ES-I3 (cell line): ENCODE measurements at regions not wholly inside any gene's neighbourhood (a gene's known extent, or its start where the extent isn't known, plus 50 kb on each side); places are given as distances from the start of the nearest gene placed in this dataset.

Experiments
- H3K36me3 ChIP-seq: 2 replicates; pipeline ENCODE4 v1.6.1; 2013; ENCODE audit warnings: mild to moderate bottlenecking, low read length, control low read depth, moderate library complexity; ENCODE audit not compliant: insufficient read depth
- H3K4me1 ChIP-seq: 2 replicates; pipeline ENCODE4 v1.6.1; 2013; ENCODE audit warnings: mild to moderate bottlenecking, control low read depth, low read length; ENCODE audit not compliant: insufficient read depth
- H3K9ac ChIP-seq: 2 replicates; pipeline ENCODE4 v1.6.1; 2013; ENCODE audit warnings: low read depth, mild to moderate bottlenecking, low read length, moderate library complexity
- H3K9me3 ChIP-seq: 2 replicates; pipeline ENCODE4 v1.6.1; 2013; ENCODE audit warnings: mild to moderate bottlenecking, low read length, moderate library complexity; ENCODE audit not compliant: control insufficient read depth, insufficient read depth

DNA sequence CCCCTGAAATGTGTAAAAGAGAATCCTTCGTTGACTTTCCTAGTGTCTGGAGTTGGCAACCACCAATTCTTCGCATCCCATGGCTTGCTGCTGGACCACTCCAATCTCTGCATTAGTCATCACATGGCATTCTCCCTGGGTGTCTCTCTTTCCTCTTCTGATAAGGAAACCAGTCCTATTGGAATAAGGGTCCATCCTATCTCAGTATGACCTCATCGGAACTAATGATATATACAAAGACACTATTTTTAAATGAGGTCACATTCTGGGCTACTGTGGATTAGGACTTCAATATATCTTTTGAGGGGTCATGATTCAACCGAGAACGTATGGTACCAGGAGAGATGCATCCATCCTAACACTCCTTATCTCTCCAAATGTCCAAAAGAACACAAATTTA is 259.1 kb upstream of the CPEB2 start:
- H3K9ac ChIP-seq, result no peak overlapping the region
- H3K9me3 ChIP-seq, result no peaks in the 10 kb centered on the region
- H3K36me3 ChIP-seq, result no peaks in the 10 kb centered on the region
- H3K4me1 ChIP-seq, result peaks cover 11% of the 10 kb centered on the region; the same call in 1 of the 2 replicates

DNA sequence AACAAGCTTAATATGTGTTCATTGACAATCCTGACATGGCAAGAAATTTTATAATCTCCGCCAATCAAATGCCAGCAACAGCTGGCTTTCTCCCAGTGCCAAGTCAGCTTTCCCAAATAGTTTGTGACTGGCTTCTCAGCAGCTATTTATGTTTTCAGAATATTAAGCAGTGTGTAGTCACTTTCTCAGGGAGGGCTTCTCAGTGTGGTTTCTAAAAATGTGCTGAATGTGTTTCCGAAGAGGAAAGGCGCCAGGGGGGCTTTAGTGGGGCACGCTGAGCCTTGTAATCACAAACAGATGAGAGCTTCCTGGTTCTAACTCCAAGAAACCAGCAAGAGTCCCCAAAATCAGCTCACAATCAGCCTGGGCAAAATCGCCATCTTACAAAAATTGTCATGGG is 258.7 kb upstream of the CPEB2 start:
- no peaks in the 10 kb centered on the region for H3K9me3 ChIP-seq
- H3K9ac ChIP-seq, result no peak overlapping the region
- no peaks in the 10 kb centered on the region for H3K36me3 ChIP-seq
- H3K4me1 ChIP-seq, result peaks cover 11% of the 10 kb centered on the region; the same call in 1 of the 2 replicates

DNA sequence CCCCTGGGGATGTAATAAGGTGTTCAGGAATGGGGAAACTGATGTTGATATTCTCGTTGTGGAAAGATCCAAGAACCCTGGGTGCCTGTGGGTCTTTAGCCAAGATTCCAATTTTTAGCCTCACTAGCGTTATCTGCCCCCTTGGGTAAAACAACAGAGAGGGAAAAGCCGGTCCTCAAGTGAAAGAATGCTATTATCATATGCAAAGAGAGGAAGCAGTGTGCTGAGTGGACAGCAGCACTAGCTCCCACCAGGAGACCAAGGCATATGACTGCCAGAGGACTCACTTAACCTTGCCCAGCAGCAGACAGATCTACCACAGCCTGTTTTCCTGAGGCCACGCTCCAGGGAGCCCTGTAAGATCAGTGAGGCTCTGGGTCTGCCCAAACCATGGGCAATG is 257.9 kb upstream of the CPEB2 start:
- no peak overlapping the region for H3K9ac ChIP-seq
- no peaks in the 10 kb centered on the region for H3K9me3 ChIP-seq
- no peaks in the 10 kb centered on the region for H3K36me3 ChIP-seq

GRCh38 chr4:14749910-14750309 is 252.4 kb upstream of the CPEB2 start:
- no peak overlapping the region for H3K9ac ChIP-seq
- peaks cover 2% of the 10 kb centered on the region; the same call in 1 of the 2 replicates for H3K9me3 ChIP-seq
- H3K4me1 ChIP-seq, result peaks cover 4% of the 10 kb centered on the region; the same call in 1 of the 2 replicates
- no peaks in the 10 kb centered on the region for H3K36me3 ChIP-seq

More for the DNA sequence above, 257.9 kb upstream of the CPEB2 start:
- peaks cover 11% of the 10 kb centered on the region; the same call in 1 of the 2 replicates for H3K4me1 ChIP-seq

- Histone ChIP-seq H3K9ac (no peak overlapping the region), H3K36me3 (no peaks in the 10 kb centered on the region), H3K4me1 (no peaks in the 10 kb centered on the region), H3K9me3 (peaks cover 2% of the 10 kb centered on the region; the same call in 1 of the 2 replicates)
These were observed 249.8 kb upstream of the CPEB2 start for GRCh38 chr4:14752341-14753046.

DNA sequence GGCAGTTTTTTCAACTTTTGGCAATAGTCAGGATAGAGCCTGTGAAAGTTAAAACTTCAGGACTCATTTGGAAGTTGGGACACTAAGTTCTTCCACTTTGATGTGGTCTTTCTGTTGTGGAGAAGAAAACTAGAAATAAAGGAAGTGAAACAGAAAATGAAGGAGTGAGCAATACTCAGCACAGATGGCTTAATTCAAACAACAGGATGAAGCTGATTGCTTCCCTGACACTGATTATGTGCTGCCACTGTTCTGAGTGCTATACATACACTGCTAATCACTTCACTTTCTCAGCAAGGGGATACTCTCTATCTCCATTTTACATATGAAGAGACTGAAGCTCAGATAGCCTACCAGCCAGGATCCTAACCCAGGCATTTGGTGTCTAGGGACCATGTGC is 235.1 kb upstream of the CPEB2 start:
- no peak overlapping the region for H3K9ac ChIP-seq
- H3K9me3 ChIP-seq, result no peaks in the 10 kb centered on the region
- H3K36me3 ChIP-seq, result no peaks in the 10 kb centered on the region
- no peaks in the 10 kb centered on the region for H3K4me1 ChIP-seq

- H3K36me3 ChIP-seq, result no peaks in the 10 kb centered on the region
- no peak overlapping the region for H3K9ac ChIP-seq
- no peaks in the 10 kb centered on the region for H3K9me3 ChIP-seq
- H3K4me1 ChIP-seq, result no peaks in the 10 kb centered on the region
These were observed 233.8 kb upstream of the CPEB2 start for GRCh38 chr4:14768449-14768848.

GRCh38 chr4:14769993-14770392 is 232.3 kb upstream of the CPEB2 start:
- H3K9me3 ChIP-seq, result no peaks in the 10 kb centered on the region
- H3K4me1 ChIP-seq, result no peaks in the 10 kb centered on the region
- no peak overlapping the region for H3K9ac ChIP-seq
- H3K36me3 ChIP-seq, result no peaks in the 10 kb centered on the region

DNA sequence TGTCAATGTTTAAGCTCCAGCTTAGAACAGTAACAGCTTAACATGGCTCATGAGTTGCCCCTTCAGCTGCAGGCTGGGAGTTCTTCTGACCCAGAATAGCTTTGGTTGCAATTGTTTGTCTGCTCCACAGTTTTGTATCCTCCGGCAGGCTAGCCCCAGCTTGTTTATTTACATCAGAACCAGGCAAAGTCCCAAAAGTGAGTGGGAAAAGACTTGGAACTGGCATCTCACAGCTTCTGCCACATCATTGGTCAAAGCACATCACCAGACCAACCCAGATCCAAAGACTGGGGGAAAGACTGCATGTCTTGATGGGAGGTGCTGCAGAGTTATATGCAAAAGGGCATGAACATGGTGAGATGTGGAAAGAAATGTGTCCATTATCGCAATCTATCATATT is 231.2 kb upstream of the CPEB2 start:
- Histone ChIP-seq H3K4me1 (no peaks in the 10 kb centered on the region), H3K9ac (no peak overlapping the region), H3K9me3 (no peaks in the 10 kb centered on the region), H3K36me3 (no peaks in the 10 kb centered on the region)

- H3K4me1 ChIP-seq, result no peaks in the 10 kb centered on the region
- no peaks in the 10 kb centered on the region for H3K36me3 ChIP-seq
- H3K9me3 ChIP-seq, result no peaks in the 10 kb centered on the region
- no peak overlapping the region for H3K9ac ChIP-seq
These were observed 230.6 kb upstream of the CPEB2 start for GRCh38 chr4:14771504-14772175.

GRCh38 chr4:14772388-14772787 is 229.9 kb upstream of the CPEB2 start:
- Histone ChIP-seq H3K36me3 (no peaks in the 10 kb centered on the region), H3K9ac (no peak overlapping the region), H3K4me1 (no peaks in the 10 kb centered on the region), H3K9me3 (no peaks in the 10 kb centered on the region)

- Histone ChIP-seq H3K9me3 (no peaks in the 10 kb centered on the region), H3K36me3 (no peaks in the 10 kb centered on the region), H3K9ac (no peak overlapping the region), H3K4me1 (no peaks in the 10 kb centered on the region)
These were observed 219.0 kb upstream of the CPEB2 start for GRCh38 chr4:14783011-14783877.

GRCh38 chr4:14787221-14787620 is 215.1 kb upstream of the CPEB2 start:
- no peaks in the 10 kb centered on the region for H3K4me1 ChIP-seq
- H3K36me3 ChIP-seq, result no peaks in the 10 kb centered on the region
- H3K9me3 ChIP-seq, result no peaks in the 10 kb centered on the region
- no peak overlapping the region for H3K9ac ChIP-seq

- Histone ChIP-seq H3K9me3 (no peaks in the 10 kb centered on the region), H3K4me1 (no peaks in the 10 kb centered on the region), H3K36me3 (no peaks in the 10 kb centered on the region), H3K9ac (no peak overlapping the region)
These were observed 214.4 kb upstream of the CPEB2 start for GRCh38 chr4:14787894-14788293.
